HepG2 (cell line): ENCODE measurements at regions not wholly inside any gene's neighbourhood (a gene's known extent, or its start where the extent isn't known, plus 50 kb on each side); places are given as distances from the start of the nearest gene placed in this dataset.

Experiments
- ARHGAP35 ChIP-seq: sonication (generic); formaldehyde crosslinking; IDR thresholded peaks from 2 replicates; pipeline ENCODE4 v1.9.0; 2022; ENCODE audit warnings: mild to moderate bottlenecking, inconsistent platforms, moderate library complexity, missing genetic modification reagents, borderline replicate concordance
- BRCA1 ChIP-seq: sonication (generic); formaldehyde crosslinking; IDR thresholded peaks from 2 replicates; pipeline ENCODE4 v1.4.0; 2020; ENCODE audit warnings: missing genetic modification reagents
- CEBPG ChIP-seq: IDR thresholded peaks from 2 replicates; pipeline ENCODE4 v1.6.1; 2016
- DPF2 ChIP-seq: sonication (generic); formaldehyde crosslinking; IDR thresholded peaks from 2 replicates; pipeline ENCODE4 v1.4.0; 2020; ENCODE audit warnings: mild to moderate bottlenecking, low read depth, missing genetic modification reagents, borderline replicate concordance
- FOXK2 ChIP-seq: fragments of 450-650 bp; IDR thresholded peaks from 2 replicates; pipeline ENCODE4 v1.6.1; 2016
- MYPOP ChIP-seq: sonication (generic); formaldehyde crosslinking; IDR thresholded peaks from 2 replicates; pipeline ENCODE4 v1.8.1; 2023; ENCODE audit warnings: mild to moderate bottlenecking, moderate library complexity, missing genetic modification reagents
- ZMYM3 ChIP-seq: sonication (generic); formaldehyde crosslinking; IDR thresholded peaks from 2 replicates; pipeline ENCODE4 v1.5.1; 2020; ENCODE audit warnings: mild to moderate bottlenecking, missing genetic modification reagents
- ZNF205 ChIP-seq: IDR thresholded peaks from 2 replicates; pipeline ENCODE4 v1.6.1; 2018; ENCODE audit warnings: missing biosample characterization, missing genetic modification reagents
- ZNF292 ChIP-seq: sonication (generic); formaldehyde crosslinking; IDR thresholded peaks from 2 replicates; pipeline ENCODE4 v1.8.1; 2022; ENCODE audit warnings: mild to moderate bottlenecking, low read depth, missing genetic modification reagents, borderline replicate concordance
- ZNF550 ChIP-seq: sonication (generic); formaldehyde crosslinking; IDR thresholded peaks from 2 replicates; pipeline ENCODE4 v1.4.0; 2020; ENCODE audit warnings: mild to moderate bottlenecking, missing genetic modification reagents, borderline replicate concordance
- ZNF703 ChIP-seq: sonication (generic); formaldehyde crosslinking; IDR thresholded peaks from 2 replicates; pipeline ENCODE4 v1.5.1; 2020; ENCODE audit warnings: missing genetic modification reagents, mild to moderate bottlenecking, moderate library complexity, borderline replicate concordance
- ZNF720 ChIP-seq: sonication (generic); formaldehyde crosslinking; IDR thresholded peaks from 2 replicates; pipeline ENCODE4 v1.4.0; 2020; ENCODE audit warnings: missing genetic modification reagents
- ZSCAN25 ChIP-seq: sonication (generic); formaldehyde crosslinking; IDR thresholded peaks from 2 replicates; pipeline ENCODE4 v1.8.0; 2022; ENCODE audit warnings: mild to moderate bottlenecking, missing genetic modification reagents
- ZXDC ChIP-seq: sonication (generic); formaldehyde crosslinking; IDR thresholded peaks from 2 replicates; pipeline ENCODE4 v1.5.0; 2020; ENCODE audit warnings: mild to moderate bottlenecking, missing genetic modification reagents
- TF ChIP-seq, protein P1 (sequence below): IDR thresholded peaks from 2 replicates; pipeline ENCODE4 v1.6.1; 2016
- TF ChIP-seq, protein P2 (sequence below): sonication (generic); formaldehyde crosslinking; IDR thresholded peaks from 2 replicates; pipeline ENCODE4 v1.5.0; 2020; ENCODE audit warnings: mild to moderate bottlenecking, missing genetic modification reagents
- TF ChIP-seq, protein P3 (sequence below), 2 experiments: IDR thresholded peaks; 2 replicates each; pipeline ENCODE4 v1.6.1; 2011 to 2012; ENCODE audit warnings: low read length in 2 of 2, borderline replicate concordance in 1 of 2, low read depth in 1 of 2, mild to moderate bottlenecking in 1 of 2, moderate library complexity in 1 of 2

- no peak for TF ChIP-seq ZNF550 (CRISPR knock-in tag)
- TF ChIP-seq ZSCAN25 (CRISPR knock-in tag) = peak; percentile 32; the same call in 1 of the 2 replicates
- no peak for TF ChIP-seq MYPOP (CRISPR knock-in tag)
- TF ChIP-seq, protein P1, sequence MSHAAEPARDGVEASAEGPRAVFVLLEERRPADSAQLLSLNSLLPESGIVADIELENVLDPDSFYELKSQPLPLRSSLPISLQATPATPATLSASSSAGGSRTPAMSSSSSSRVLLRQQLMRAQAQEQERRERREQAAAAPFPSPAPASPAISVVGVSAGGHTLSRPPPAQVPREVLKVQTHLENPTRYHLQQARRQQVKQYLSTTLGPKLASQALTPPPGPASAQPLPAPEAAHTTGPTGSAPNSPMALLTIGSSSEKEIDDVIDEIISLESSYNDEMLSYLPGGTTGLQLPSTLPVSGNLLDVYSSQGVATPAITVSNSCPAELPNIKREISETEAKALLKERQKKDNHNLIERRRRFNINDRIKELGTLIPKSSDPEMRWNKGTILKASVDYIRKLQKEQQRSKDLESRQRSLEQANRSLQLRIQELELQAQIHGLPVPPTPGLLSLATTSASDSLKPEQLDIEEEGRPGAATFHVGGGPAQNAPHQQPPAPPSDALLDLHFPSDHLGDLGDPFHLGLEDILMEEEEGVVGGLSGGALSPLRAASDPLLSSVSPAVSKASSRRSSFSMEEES = peak; percentile 47; the same call in 1 of the 2 replicates
- peak; percentile 41; the same call in 1 of the 2 replicates for TF ChIP-seq DPF2 (CRISPR knock-in tag)
- TF ChIP-seq ZNF703 = no peak
- TF ChIP-seq ZXDC (CRISPR knock-in tag) = peak; percentile 63; the same call in 1 of the 2 replicates
- no peak for TF ChIP-seq ARHGAP35 (CRISPR knock-in tag)
- TF ChIP-seq, protein P2, sequence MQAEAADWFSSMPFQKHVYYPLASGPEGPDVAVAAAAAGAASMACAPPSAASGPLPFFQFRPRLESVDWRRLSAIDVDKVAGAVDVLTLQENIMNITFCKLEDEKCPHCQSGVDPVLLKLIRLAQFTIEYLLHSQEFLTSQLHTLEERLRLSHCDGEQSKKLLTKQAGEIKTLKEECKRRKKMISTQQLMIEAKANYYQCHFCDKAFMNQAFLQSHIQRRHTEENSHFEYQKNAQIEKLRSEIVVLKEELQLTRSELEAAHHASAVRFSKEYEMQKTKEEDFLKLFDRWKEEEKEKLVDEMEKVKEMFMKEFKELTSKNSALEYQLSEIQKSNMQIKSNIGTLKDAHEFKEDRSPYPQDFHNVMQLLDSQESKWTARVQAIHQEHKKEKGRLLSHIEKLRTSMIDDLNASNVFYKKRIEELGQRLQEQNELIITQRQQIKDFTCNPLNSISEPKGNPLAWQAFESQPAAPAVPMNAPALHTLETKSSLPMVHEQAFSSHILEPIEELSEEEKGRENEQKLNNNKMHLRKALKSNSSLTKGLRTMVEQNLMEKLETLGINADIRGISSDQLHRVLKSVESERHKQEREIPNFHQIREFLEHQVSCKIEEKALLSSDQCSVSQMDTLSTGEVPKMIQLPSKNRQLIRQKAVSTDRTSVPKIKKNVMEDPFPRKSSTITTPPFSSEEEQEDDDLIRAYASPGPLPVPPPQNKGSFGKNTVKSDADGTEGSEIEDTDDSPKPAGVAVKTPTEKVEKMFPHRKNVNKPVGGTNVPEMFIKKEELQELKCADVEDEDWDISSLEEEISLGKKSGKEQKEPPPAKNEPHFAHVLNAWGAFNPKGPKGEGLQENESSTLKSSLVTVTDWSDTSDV (CRISPR knock-in tag) = no peak
- TF ChIP-seq CEBPG (CRISPR knock-in tag) = 0 out of 2 replicates have a peak, but pooled peaks have one; percentile 7
- no peak for TF ChIP-seq BRCA1 (CRISPR knock-in tag)
- 0 out of 2 replicates have a peak, but pooled peaks have one; percentile 50 for TF ChIP-seq ZNF205 (CRISPR knock-in tag)
- TF ChIP-seq ZNF720 (CRISPR knock-in tag) = no peak
- TF ChIP-seq, protein P3, sequence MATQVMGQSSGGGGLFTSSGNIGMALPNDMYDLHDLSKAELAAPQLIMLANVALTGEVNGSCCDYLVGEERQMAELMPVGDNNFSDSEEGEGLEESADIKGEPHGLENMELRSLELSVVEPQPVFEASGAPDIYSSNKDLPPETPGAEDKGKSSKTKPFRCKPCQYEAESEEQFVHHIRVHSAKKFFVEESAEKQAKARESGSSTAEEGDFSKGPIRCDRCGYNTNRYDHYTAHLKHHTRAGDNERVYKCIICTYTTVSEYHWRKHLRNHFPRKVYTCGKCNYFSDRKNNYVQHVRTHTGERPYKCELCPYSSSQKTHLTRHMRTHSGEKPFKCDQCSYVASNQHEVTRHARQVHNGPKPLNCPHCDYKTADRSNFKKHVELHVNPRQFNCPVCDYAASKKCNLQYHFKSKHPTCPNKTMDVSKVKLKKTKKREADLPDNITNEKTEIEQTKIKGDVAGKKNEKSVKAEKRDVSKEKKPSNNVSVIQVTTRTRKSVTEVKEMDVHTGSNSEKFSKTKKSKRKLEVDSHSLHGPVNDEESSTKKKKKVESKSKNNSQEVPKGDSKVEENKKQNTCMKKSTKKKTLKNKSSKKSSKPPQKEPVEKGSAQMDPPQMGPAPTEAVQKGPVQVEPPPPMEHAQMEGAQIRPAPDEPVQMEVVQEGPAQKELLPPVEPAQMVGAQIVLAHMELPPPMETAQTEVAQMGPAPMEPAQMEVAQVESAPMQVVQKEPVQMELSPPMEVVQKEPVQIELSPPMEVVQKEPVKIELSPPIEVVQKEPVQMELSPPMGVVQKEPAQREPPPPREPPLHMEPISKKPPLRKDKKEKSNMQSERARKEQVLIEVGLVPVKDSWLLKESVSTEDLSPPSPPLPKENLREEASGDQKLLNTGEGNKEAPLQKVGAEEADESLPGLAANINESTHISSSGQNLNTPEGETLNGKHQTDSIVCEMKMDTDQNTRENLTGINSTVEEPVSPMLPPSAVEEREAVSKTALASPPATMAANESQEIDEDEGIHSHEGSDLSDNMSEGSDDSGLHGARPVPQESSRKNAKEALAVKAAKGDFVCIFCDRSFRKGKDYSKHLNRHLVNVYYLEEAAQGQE (IDR thresholded peaks at IDR 0.05; ENCODE audit: borderline replicate concordance in 1 of 2, low read depth in 1 of 2, low read length in 2 of 2) = no peak
- peak; percentile 91; the same call in 1 of the 2 replicates for TF ChIP-seq ZNF292 (CRISPR knock-in tag)
- TF ChIP-seq FOXK2 = no peak
- TF ChIP-seq ZMYM3 (CRISPR knock-in tag) = peak; percentile 81; the same call in 1 of the 2 replicates
These were observed 53.4 kb upstream of the DLK1 start (continued) for GRCh38 chr14:100673085-100673806.
